ENCODE measurements at regions not wholly inside any gene's neighbourhood (a gene's known extent, or its start where the extent isn't known, plus 50 kb on each side); places are given as distances from the start of the nearest gene placed in this dataset.

GRCh38 chr5:1936413-1936812 is 53.7 kb upstream of the IRX4 start:
- no peak for DNase-seq
- Mint-ChIP-seq H3K27me3 (ENCODE audit: unreplicated experiment) (peaks cover 5% of the 10 kb centered on the region), H3K4me3 (ENCODE audit: unreplicated experiment) (no peak overlapping the region), H3K27ac (ENCODE audit: unreplicated experiment) (no peak overlapping the region), H3K9me3 (ENCODE audit: unreplicated experiment) (peaks cover 10% of the 10 kb centered on the region), H3K4me1 (ENCODE audit: low read depth, unreplicated experiment) (peaks cover 6% of the 10 kb centered on the region), H3K36me3 (ENCODE audit: unreplicated experiment) (peaks cover 9% of the 10 kb centered on the region)
- no peak for TF ChIP-seq CTCF (IDR thresholded peaks at IDR 0.05; ENCODE audit: partially characterized antibody, unreplicated experiment)

GRCh38 chr5:1934801-1935429 is 52.2 kb upstream of the IRX4 start:
- DNase-seq, result no peak
- Mint-ChIP-seq H3K27ac (ENCODE audit: unreplicated experiment) (no peak overlapping the region), H3K4me1 (ENCODE audit: low read depth, unreplicated experiment) (peaks cover 6% of the 10 kb centered on the region), H3K27me3 (ENCODE audit: unreplicated experiment) (peaks cover 5% of the 10 kb centered on the region), H3K9me3 (ENCODE audit: unreplicated experiment) (peaks cover 9% of the 10 kb centered on the region), H3K36me3 (ENCODE audit: unreplicated experiment) (peaks cover 9% of the 10 kb centered on the region), H3K4me3 (ENCODE audit: unreplicated experiment) (no peak overlapping the region)
- TF ChIP-seq CTCF (IDR thresholded peaks at IDR 0.05; ENCODE audit: partially characterized antibody, unreplicated experiment), result no peak

GRCh38 chr5:1934056-1934394 is 51.3 kb upstream of the IRX4 start:
- Mint-ChIP-seq H3K36me3 (ENCODE audit: unreplicated experiment) (peaks cover 9% of the 10 kb centered on the region), H3K27ac (ENCODE audit: unreplicated experiment) (no peak overlapping the region), H3K4me1 (ENCODE audit: low read depth, unreplicated experiment) (peaks cover 6% of the 10 kb centered on the region), H3K9me3 (ENCODE audit: unreplicated experiment) (peaks cover 7% of the 10 kb centered on the region), H3K27me3 (ENCODE audit: unreplicated experiment) (peaks cover 5% of the 10 kb centered on the region), H3K4me3 (ENCODE audit: unreplicated experiment) (no peak overlapping the region)
- no peak for DNase-seq
- TF ChIP-seq CTCF (IDR thresholded peaks at IDR 0.05; ENCODE audit: partially characterized antibody, unreplicated experiment), result no peak

GRCh38 chr5:1933364-1934055 is 50.8 kb upstream of the IRX4 start:
- peaks cover 7% of the 10 kb centered on the region for H3K9me3 Mint-ChIP-seq (ENCODE audit: unreplicated experiment)
- DNase-seq, result no peak
- H3K36me3 Mint-ChIP-seq (ENCODE audit: unreplicated experiment), result peaks cover 9% of the 10 kb centered on the region
- peaks cover 5% of the 10 kb centered on the region for H3K27me3 Mint-ChIP-seq (ENCODE audit: unreplicated experiment)
- no peak overlapping the region for H3K4me3 Mint-ChIP-seq (ENCODE audit: unreplicated experiment)
- no peak overlapping the region for H3K27ac Mint-ChIP-seq (ENCODE audit: unreplicated experiment)
- no peak for TF ChIP-seq CTCF (IDR thresholded peaks at IDR 0.05; ENCODE audit: partially characterized antibody, unreplicated experiment)
- peaks cover 6% of the 10 kb centered on the region for H3K4me1 Mint-ChIP-seq (ENCODE audit: low read depth, unreplicated experiment)

Measured in glutamatergic neuron (in vitro differentiated cells).